ENCODE measurements at regions not wholly inside any gene's neighbourhood (a gene's known extent, or its start where the extent isn't known, plus 50 kb on each side); places are given as distances from the start of the nearest gene placed in this dataset.

- no peak for TF ChIP-seq CTCF (IDR thresholded peaks at IDR 0.05; ENCODE audit: extremely low read depth, missing control alignments)
- no peak for DNase-seq (ENCODE audit: low spot score)
Measured at GRCh38 chr2:175441181-175441761, 259.8 kb upstream of the ATP5MC3 start.

GRCh38 chr2:175439416-175439815 lies 257.9 kb upstream of the ATP5MC3 start:
- TF ChIP-seq CTCF (IDR thresholded peaks at IDR 0.05; ENCODE audit: extremely low read depth, missing control alignments): no peak
- DNase-seq (ENCODE audit: low spot score): no peak

GRCh38 chr2:175437167-175437566 lies 255.7 kb upstream of the ATP5MC3 start:
- no peak for DNase-seq (ENCODE audit: low spot score)
- no peak for TF ChIP-seq CTCF (IDR thresholded peaks at IDR 0.05; ENCODE audit: extremely low read depth, missing control alignments)

- TF ChIP-seq CTCF (IDR thresholded peaks at IDR 0.05; ENCODE audit: extremely low read depth, missing control alignments): no peak
- no peak for DNase-seq (ENCODE audit: low spot score)
Measured at GRCh38 chr2:175436076-175436475, 254.6 kb upstream of the ATP5MC3 start.

GRCh38 chr2:175435012-175435411 lies 253.5 kb upstream of the ATP5MC3 start:
- DNase-seq (ENCODE audit: low spot score): no peak
- TF ChIP-seq CTCF (IDR thresholded peaks at IDR 0.05; ENCODE audit: extremely low read depth, missing control alignments): no peak

- DNase-seq (ENCODE audit: low spot score): no peak
- TF ChIP-seq CTCF (IDR thresholded peaks at IDR 0.05; ENCODE audit: extremely low read depth, missing control alignments): no peak
Measured at GRCh38 chr2:175432793-175433192, 251.3 kb upstream of the ATP5MC3 start.

- no peak for DNase-seq (ENCODE audit: low spot score)
- no peak for TF ChIP-seq CTCF (IDR thresholded peaks at IDR 0.05; ENCODE audit: extremely low read depth, missing control alignments)
Measured at GRCh38 chr2:175432021-175432420, 250.5 kb upstream of the ATP5MC3 start.

Data from GM20000 (cell line).